Ureter (tissue), 1 donor: ENCODE measurements at regions not wholly inside any gene's neighbourhood (a gene's known extent, or its start where the extent isn't known, plus 50 kb on each side); places are given as distances from the start of the nearest gene placed in this dataset.
"Not testable (repeated sequence)": the region's sequence is repeated elsewhere in the genome, so short reads cannot be mapped to it uniquely, and the experiment has no call there.

ENCODE experiments used
- DNase-seq: peaks from one replicate; pipeline ENCODE4 v3.0.0-alpha.2; 2020; ENCODE audit warnings: low spot score
- donor health status: DM: yes; HTN: yes; CAD: no.

DNA sequence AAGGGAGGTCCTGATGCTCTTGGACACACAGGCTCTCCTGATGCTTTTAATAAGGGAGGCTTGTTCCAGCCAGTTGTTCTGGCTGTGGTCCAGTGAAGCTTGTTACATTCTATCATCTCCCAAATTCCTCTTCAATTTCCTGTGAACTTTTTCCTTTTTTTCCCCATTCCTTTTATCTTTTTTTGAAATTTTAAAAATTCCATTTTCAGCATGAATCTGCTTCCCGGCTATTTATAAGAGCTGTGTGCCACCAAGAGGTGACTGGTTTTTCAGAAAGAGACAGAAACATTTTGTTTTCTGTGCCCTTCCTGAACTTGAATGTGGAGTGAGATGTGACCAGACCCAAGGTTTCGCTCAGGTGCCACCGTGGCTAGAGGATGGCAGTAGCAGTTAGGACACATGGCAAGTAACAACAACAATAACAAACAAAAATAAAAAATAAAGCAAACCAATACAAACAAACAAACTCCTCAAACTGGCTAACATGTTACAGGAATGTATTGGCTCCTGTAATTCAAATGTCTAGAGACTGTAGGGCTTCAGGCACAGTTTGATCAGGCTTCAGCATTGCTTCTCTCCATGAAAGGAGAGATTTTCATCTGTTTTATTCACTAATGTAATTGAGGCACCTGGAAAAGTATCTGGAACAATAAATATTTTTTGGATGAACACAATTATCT, 121.1 kb downstream of the BOD1 start:
- no peak for DNase-seq

DNA sequence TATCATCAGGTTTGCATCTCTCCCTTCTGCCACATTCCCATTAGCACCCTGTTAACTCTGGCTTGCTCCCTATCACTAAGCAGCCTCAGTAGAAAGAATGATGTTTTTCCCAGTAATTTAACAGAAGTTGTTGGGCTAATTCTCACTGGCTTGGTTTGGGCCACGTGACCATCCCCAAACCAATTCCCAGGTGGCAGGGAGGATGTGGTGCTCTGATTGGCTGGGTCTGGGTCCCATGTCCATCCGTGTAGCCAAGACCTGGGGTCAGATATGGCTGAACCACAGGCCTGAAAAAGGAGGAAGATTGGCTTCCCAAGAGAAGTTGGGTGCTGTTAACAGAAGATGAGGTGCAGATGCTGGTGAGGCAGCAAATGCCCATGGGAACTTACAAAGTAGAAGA, 122.0 kb downstream of the BOD1 start:
- no peak for DNase-seq

- no peak for DNase-seq
Observed at GRCh38 chr5:173493846-173494245, 122.6 kb downstream of the BOD1 start.

- DNase-seq: no peak
Observed at GRCh38 chr5:173493040-173493439, 123.4 kb downstream of the BOD1 start.

GRCh38 chr5:173490681-173491080, 125.8 kb downstream of the BOD1 start:
- no peak for DNase-seq

DNA sequence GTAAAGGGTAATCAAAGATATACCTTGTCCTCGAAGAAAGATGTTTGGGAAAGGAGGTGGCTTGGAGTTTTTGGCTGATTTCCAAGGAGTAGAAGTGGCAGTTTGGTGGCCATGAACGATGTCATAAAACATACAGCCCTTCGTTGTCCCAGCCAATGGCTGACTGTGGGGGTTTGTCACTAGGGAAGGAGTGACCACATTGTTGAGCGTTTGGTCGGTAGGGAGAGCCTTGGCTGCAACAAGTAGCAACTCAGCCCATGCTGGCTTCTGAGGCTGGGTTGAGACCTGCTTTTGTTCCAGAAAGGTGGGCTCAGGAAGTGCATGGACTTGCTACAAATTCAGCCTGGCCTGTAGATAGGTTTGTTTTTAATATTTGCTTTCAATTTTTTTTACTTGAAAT, 128.3 kb downstream of the BOD1 start:
- peak; percentile 22 for DNase-seq

DNA sequence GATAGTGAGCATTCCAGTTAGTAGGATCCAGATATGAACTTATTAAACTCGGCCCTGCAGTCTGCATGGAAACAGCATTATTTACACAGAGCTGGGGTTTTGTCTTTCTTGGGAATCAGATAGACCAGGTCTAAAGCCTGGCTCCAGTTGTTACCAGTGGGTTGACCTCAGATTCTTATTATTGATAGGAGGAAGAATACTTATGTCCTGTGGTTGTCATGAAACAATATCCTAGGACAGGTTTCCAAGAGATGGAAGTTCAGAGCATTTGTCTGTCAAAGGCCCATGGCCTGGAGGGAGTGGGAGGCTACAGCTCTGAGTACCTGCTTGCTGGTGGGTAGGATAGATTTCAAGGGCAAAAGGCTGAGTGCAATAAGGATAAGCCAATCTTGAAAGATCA, 129.2 kb downstream of the BOD1 start:
- no peak for DNase-seq

GRCh38 chr5:173486355-173487225, 129.9 kb downstream of the BOD1 start:
- peak; percentile 31 for DNase-seq

DNA sequence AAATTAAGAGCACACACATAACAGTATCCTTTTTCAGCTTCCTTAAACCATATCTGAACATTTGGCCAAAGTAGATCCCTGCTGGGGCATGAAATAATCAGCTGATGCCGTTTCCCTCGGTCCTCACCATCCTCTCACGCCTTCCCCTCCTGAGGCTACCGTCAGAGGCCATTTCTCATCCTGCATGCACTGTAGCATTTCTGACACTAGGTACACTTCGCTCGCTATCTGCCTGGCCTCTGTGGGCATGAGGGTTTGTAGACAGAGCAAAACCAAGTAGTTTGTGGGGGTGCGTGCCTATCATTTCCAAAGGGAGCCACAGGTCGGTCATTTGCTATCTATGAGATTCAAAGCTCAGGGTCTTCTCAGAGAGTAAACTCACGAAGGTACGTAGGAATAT, 131.9 kb downstream of the BOD1 start:
- DNase-seq: no peak

- not testable (repeated sequence) for DNase-seq
Observed at GRCh38 chr5:173483599-173483998, 132.9 kb downstream of the BOD1 start.

DNA sequence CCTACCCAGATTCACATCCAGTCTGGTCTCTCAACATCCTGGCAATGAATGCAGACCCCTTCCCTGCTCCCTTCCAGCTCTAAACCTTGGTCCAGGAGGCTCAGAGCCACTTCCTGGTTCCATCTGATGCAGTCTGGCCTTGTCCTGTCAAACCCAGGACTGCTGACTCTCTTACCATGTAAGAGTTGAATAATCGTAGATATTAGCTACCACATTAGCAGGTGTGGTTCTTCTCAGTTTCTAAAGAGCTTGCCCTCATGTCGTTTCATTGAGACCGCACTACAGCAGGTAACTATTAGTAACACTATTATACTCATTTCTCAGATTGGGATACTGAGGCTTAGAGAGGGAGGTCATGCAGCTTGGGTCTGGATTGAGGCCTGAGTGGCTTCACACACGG, 133.3 kb downstream of the BOD1 start:
- DNase-seq: no peak

GRCh38 chr5:173481821-173482220, 134.6 kb downstream of the BOD1 start:
- DNase-seq: no peak

DNA sequence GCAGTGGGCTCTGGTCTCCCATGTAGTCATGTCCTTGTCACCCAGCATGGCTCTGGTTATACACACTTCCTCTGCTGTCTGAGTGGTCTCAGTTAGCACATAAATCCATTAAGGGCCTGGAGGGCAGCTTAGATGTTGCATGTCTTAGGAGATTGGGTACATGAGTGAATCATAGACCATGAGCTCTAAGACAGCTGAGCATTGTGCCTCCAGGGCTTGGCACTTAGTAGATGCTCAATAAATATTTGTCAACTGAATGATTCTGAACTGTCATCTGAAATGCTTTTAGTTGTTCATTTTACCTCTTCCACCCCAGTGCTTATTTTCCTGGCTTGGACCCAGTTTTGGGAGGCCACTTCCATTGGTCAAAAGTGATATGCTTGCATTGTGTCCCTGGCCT, 135.6 kb downstream of the BOD1 start:
- DNase-seq: no peak

DNA sequence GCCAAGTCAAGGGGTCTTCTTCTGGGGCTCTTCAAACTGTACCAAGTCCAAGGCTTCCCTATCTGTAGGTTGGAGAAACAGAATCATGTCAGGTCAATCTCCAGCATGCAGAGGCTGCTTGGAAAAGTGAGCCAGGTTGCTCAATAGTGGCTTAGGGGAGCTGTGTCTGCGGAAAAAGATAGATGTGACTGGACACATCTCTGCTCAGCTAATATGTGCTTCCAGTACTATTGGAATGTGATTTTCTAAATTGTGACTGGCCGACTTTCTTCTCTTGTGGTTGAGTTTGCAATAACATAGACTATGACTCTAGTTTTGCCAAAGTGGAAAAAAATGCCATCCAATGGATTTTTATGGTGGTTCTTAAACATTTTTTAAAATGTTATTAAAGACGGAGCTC, 136.7 kb downstream of the BOD1 start:
- DNase-seq: no peak

DNA sequence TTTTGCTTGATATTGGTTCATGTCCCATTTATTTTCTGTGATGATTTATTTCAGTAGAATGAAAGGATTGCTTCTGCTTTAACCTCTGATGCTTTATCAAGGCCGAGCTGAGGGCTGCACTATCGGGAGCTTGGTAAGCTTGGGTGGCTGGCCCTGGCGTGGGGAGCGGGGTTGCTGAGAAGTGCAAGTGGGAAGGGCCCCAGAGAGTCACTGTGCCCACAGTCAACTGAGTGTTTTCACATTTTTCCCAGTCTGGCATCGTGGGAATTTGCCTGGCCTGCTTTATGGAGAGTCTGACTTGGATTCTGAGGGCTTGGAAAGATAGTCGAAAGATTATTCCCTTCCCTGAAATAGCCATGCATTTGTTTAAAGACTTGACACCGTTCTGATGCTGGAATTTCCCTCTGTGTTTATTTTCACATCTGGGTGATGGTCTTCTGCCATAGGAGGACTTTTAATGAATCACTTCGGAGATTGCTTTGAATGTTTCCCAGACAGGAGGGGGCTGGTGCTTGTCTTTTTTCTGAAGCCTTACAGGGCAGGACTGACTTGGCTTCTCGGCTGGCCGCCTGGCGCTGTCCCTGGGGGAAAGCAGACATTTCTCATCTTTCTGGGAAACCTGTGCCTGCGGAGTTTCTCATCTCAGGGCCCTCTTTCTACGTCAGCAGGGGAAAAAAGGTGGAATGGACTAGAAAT, 139.0 kb downstream of the BOD1 start:
- no peak for DNase-seq

DNA sequence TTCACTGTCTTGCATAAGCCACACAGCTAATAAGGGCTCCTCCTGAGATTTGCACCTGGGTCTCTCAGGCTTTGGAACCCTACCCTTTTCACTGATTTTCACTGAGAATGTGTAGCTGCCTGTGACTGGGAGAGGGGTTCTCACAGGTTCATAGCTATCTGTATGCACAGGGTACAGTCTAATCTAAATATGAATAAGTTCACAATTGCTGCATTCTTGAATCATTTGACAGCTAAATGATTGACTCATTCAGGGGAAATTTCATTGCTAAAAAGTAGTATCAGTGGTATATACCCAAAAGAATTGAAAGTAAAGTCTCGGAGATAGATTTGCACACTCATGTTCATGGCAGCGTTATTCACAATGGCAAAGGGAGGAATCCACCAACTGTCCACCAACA, 140.7 kb downstream of the BOD1 start:
- DNase-seq: no peak

DNA sequence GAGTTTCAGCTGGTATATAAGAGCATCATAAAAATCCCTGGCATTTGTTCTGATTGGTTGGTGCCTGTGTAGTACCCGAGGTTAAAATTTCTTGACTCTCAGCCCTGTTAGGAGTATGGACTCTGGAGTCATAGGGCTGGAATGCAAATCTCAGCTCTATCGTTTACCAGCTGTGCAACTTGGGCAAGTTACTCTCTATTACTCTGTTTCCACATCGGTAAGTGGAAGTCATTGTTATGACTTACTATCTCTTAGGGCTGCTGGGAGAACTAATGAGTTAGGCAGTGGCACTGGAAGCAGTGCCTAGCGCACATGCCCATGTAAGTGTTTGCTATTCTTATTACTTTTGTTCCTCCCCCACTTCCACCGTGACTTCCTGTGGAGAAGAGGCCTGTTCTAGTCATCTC, 141.6 kb downstream of the BOD1 start:
- no peak for DNase-seq

DNA sequence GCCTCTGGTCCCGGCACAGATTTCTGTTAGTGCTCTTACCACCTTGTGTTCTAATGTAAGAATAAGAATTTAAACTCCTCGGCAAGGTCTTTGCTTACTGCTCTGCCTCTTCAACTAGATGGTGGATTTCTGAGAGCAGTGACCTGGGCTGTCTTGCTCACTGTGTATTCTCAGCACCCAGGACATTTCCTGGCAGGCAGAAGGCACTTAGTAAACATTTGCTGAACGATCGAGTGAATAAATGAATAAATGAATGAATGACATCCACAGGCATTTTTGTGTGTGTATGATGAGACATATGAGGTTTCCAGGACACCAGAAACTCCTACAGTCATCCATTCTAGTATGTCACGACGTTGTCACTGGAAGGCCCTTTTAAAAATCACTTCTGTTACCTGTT, 143.2 kb downstream of the BOD1 start:
- DNase-seq: no peak

GRCh38 chr5:173472784-173473278, 143.6 kb downstream of the BOD1 start:
- DNase-seq: no peak

GRCh38 chr5:173472164-173472563, 143.9 kb upstream of the STC2 start:
- peak; percentile 58 for DNase-seq

- DNase-seq: no peak
Observed at GRCh38 chr5:173468821-173469251, 140.6 kb upstream of the STC2 start.

GRCh38 chr5:173466227-173466626, 138.0 kb upstream of the STC2 start:
- no peak for DNase-seq

DNA sequence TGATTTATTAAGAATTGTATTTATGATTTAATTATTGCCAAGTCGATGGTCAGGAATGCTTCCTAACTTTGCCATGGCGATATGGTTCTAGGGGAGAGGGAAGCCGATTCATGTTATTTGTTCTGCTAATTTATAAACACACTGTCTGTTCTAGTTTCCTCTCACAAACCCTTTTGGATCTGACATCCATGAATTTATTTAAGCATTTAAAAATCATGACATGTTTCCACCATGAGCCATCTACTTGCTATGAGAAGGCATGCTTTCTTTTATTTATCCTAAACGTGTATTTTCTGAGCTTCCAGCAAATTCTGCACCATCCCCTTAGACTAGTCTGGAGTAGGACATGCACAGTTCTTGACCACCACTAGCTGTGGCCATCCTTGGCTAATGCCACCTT, 136.6 kb upstream of the STC2 start:
- no peak for DNase-seq
